H1 (cell line): ENCODE measurements at regions not wholly inside any gene's neighbourhood (a gene's known extent, or its start where the extent isn't known, plus 50 kb on each side); places are given as distances from the start of the nearest gene placed in this dataset.

ENCODE experiments used
- EP300 ChIP-seq, 2 experiments: IDR thresholded peaks; 1 replicate in 1 of 2; 2 replicates in 1 of 2; pipeline ENCODE4 v1.6.1; 2011 to 2012; ENCODE audit warnings: low read depth in 2 of 2, low read length in 2 of 2, mild to moderate bottlenecking in 2 of 2, borderline replicate concordance in 1 of 2, inconsistent platforms in 1 of 2, moderate library complexity in 1 of 2
- EZH2 ChIP-seq: fragments of 200-600 bp; sonication (generic); IDR thresholded peaks from 2 replicates; pipeline ENCODE4 v1.7.1; 2012; ENCODE audit warnings: low read depth, mild to moderate bottlenecking, moderate library complexity, low read length, inconsistent platforms; ENCODE audit not compliant: severe bottlenecking
- GABPA ChIP-seq: IDR thresholded peaks from 2 replicates; pipeline ENCODE4 v1.6.1; 2011; ENCODE audit warnings: mild to moderate bottlenecking, low read length, moderate library complexity, borderline replicate concordance; ENCODE audit not compliant: insufficient read depth
- HDAC6 ChIP-seq: IDR thresholded peaks from one replicate; pipeline ENCODE4 v1.7.1; 2012; ENCODE audit warnings: low read depth, mild to moderate bottlenecking, inconsistent platforms, low read length, moderate library complexity
- PHF8 ChIP-seq: fragments of 200-600 bp; sonication (generic); conservative IDR thresholded peaks from 2 replicates; pipeline ENCODE4 v1.7.1; 2012; ENCODE audit warnings: low read depth, mild to moderate bottlenecking, inconsistent platforms, low read length, moderate library complexity
- POLR2A ChIP-seq, 2 experiments: IDR thresholded peaks; 1 replicate in 1 of 2; 2 replicates in 1 of 2; pipeline ENCODE4 v1.6.1; 2011; ENCODE audit warnings: low read depth in 2 of 2, low read length in 2 of 2, mild to moderate bottlenecking in 2 of 2; ENCODE audit errors: control extremely low read depth in 1 of 2
- POU5F1 ChIP-seq: IDR thresholded peaks from 2 replicates; pipeline ENCODE4 v1.6.1; 2011; ENCODE audit warnings: low read depth, mild to moderate bottlenecking, low read length, moderate library complexity
- RFX5 ChIP-seq: IDR thresholded peaks from 2 replicates; pipeline ENCODE4 v1.6.1; 2011; ENCODE audit warnings: low read depth, low read length, improper control_type of control experiment, borderline replicate concordance
- RNF2 ChIP-seq: fragments of 200-900, 300-1000 bp; sonication (generic); IDR thresholded peaks from 2 replicates; pipeline ENCODE4 v1.7.1; 2016; ENCODE audit warnings: borderline replicate concordance, low read depth, mild to moderate bottlenecking, antibody characterized with exemption, low read length; ENCODE audit not compliant: poor library complexity, severe bottlenecking; ENCODE audit errors: missing control alignments
- SIN3A ChIP-seq, 2 experiments: IDR thresholded peaks in 1 of 2; conservative IDR thresholded peaks in 1 of 2; 2 replicates each; pipeline ENCODE4 v1.6.1; 2011 to 2012; ENCODE audit warnings: low read length in 2 of 2, improper control_type of control experiment in 1 of 2, low read depth in 1 of 2, mild to moderate bottlenecking in 1 of 2
- SUZ12 ChIP-seq: fragments of 200-600 bp; sonication (generic); IDR thresholded peaks from 2 replicates; pipeline ENCODE4 v1.6.1; 2012; ENCODE audit warnings: mild to moderate bottlenecking, inconsistent platforms, low read length, moderate library complexity, mixed read lengths
- ZNF274 ChIP-seq: IDR thresholded peaks from 2 replicates; pipeline ENCODE4 v1.7.0; 2012; ENCODE audit warnings: low read length, borderline replicate concordance; ENCODE audit errors: extremely low read depth
- TF ChIP-seq, protein P1 (sequence below), 3 experiments: IDR thresholded peaks; 1 replicate in 2 of 3; 2 replicates in 1 of 3; pipeline versions ENCODE4 v1.5.1 to v1.6.1; 2011; ENCODE audit warnings: low read length in 3 of 3, mild to moderate bottlenecking in 3 of 3, inconsistent platforms in 2 of 3, low read depth in 1 of 3, moderate library complexity in 1 of 3; ENCODE audit not compliant: insufficient read depth in 1 of 3; ENCODE audit errors: control extremely low read depth in 1 of 3

DNA sequence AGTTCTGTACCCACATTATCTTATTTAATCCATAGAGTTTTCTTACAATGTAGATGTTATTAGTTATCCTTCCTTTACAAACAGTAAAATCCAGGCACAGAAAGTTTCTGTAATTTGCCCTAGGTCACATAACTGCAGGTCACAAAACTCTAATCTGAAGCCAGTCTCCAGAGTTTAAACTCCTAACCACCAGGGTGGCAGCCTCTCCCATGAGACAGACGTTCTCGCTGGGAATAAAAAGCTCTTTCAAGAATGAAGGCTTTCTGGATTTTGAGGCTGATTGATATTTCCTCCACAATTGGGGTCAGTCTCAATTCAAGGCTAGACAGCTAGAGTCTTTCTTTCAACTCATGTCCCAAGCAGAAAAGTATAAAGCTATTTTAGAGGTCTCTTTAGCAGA is 95.8 kb upstream of the PLEKHG7 start:
- TF ChIP-seq EZH2 (no peak), HDAC6 (no peak), SIN3A (conservative IDR thresholded peaks at IDR 0.05 in 1 of 2, IDR thresholded peaks at IDR 0.05 in 1 of 2; ENCODE audit: low read depth in 1 of 2, low read length in 2 of 2) (no peak), RFX5 (no peak), RNF2 (no peak), ZNF274 (no peak), POU5F1 (no peak), EP300 (IDR thresholded peaks at IDR 0.05; ENCODE audit: borderline replicate concordance in 1 of 2, low read depth in 2 of 2, low read length in 2 of 2) (no peak), PHF8 (no peak), POLR2A (IDR thresholded peaks at IDR 0.05; ENCODE audit: control extremely low read depth in 1 of 2, low read depth in 2 of 2, low read length in 2 of 2) (no peak), SUZ12 (no peak), GABPA (no peak)
- TF ChIP-seq, protein P1, sequence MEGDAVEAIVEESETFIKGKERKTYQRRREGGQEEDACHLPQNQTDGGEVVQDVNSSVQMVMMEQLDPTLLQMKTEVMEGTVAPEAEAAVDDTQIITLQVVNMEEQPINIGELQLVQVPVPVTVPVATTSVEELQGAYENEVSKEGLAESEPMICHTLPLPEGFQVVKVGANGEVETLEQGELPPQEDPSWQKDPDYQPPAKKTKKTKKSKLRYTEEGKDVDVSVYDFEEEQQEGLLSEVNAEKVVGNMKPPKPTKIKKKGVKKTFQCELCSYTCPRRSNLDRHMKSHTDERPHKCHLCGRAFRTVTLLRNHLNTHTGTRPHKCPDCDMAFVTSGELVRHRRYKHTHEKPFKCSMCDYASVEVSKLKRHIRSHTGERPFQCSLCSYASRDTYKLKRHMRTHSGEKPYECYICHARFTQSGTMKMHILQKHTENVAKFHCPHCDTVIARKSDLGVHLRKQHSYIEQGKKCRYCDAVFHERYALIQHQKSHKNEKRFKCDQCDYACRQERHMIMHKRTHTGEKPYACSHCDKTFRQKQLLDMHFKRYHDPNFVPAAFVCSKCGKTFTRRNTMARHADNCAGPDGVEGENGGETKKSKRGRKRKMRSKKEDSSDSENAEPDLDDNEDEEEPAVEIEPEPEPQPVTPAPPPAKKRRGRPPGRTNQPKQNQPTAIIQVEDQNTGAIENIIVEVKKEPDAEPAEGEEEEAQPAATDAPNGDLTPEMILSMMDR (IDR thresholded peaks at IDR 0.05; ENCODE audit: control extremely low read depth in 1 of 3, insufficient read depth in 1 of 3, low read depth in 1 of 3, low read length in 3 of 3) = no peak
